ENCODE measurements at regions not wholly inside any gene's neighbourhood (a gene's known extent, or its start where the extent isn't known, plus 50 kb on each side); places are given as distances from the start of the nearest gene placed in this dataset.

DNA sequence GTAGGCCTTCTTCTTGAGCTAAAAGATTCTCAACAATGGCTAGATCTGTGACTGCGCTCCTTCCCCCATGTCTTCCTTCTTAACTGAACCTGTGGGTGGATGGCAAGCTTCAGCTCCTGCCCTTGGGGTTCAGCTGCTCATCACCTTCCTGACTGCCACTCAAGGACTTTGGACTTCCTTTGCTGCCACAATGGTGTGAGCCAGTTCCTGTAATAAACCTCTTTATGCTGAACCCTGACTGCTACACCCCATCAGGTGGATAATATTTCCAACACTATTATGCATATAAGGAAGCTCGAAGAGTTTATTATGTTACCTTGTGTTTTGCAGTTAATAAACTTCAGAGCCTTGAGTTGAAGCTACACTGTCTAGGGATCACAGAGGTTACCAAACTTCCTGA, 208.9 kb upstream of the SLC10A2 start:
- no peak for DNase-seq (ENCODE audit: low read depth in 2 of 2)
- TF ChIP-seq, protein P1, sequence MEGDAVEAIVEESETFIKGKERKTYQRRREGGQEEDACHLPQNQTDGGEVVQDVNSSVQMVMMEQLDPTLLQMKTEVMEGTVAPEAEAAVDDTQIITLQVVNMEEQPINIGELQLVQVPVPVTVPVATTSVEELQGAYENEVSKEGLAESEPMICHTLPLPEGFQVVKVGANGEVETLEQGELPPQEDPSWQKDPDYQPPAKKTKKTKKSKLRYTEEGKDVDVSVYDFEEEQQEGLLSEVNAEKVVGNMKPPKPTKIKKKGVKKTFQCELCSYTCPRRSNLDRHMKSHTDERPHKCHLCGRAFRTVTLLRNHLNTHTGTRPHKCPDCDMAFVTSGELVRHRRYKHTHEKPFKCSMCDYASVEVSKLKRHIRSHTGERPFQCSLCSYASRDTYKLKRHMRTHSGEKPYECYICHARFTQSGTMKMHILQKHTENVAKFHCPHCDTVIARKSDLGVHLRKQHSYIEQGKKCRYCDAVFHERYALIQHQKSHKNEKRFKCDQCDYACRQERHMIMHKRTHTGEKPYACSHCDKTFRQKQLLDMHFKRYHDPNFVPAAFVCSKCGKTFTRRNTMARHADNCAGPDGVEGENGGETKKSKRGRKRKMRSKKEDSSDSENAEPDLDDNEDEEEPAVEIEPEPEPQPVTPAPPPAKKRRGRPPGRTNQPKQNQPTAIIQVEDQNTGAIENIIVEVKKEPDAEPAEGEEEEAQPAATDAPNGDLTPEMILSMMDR (IDR thresholded peaks at IDR 0.05; ENCODE audit: low read depth, low read length): no peak
- no peak overlapping the region for H3K4me3 ChIP-seq (replicated peaks in 1 of 2; ENCODE audit: low read depth in 2 of 2, low read length in 2 of 2)

DNA sequence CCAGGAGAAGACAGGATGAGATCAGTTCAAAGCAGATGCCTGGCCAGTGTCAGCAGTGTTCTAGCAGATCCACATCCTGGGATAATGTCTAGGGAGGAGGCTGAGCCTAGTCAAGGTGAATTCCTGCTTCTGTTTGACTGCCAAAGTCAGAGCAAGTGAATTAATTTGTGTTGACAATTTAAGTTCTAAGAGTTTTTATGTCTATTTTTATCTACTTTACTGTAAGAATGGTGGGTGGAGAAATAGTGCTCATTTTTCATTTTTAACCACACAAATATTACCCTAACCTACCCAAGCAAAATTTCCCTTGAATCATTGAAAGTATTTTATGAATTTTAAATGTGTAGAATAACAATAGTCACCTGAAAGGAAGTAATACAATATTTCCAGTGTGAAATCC, 207.6 kb upstream of the SLC10A2 start:
- DNase-seq (ENCODE audit: low read depth in 2 of 2): no peak
- TF ChIP-seq, protein P1 (IDR thresholded peaks at IDR 0.05; ENCODE audit: low read depth, low read length): no peak
- no peak overlapping the region for H3K4me3 ChIP-seq (replicated peaks in 1 of 2; ENCODE audit: low read depth in 2 of 2, low read length in 2 of 2)

DNA sequence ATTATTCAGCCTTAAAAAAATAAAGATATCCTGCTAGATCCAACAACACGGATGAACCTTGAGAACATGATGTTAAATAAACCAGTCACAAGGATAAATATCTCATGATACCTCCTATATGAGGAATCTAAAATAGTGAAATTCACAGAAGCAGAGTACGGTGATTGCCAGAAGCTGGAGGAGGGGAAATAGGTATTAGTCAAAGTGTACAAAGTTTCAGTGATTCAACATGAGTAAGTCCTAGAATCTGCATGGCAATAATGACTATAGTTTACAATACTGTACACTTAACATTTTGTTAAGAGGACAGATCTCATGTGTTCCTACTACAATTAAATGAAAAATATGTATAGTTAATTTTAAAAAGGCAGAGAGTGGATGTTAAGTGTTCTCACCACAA, 206.6 kb upstream of the SLC10A2 start:
- peak in 1 of 2 donors; percentile 59 for DNase-seq (ENCODE audit: low read depth in 2 of 2)
- no peak overlapping the region for H3K4me3 ChIP-seq (replicated peaks in 1 of 2; ENCODE audit: low read depth in 2 of 2, low read length in 2 of 2)
- TF ChIP-seq, protein P1 (IDR thresholded peaks at IDR 0.05; ENCODE audit: low read depth, low read length): no peak

DNA sequence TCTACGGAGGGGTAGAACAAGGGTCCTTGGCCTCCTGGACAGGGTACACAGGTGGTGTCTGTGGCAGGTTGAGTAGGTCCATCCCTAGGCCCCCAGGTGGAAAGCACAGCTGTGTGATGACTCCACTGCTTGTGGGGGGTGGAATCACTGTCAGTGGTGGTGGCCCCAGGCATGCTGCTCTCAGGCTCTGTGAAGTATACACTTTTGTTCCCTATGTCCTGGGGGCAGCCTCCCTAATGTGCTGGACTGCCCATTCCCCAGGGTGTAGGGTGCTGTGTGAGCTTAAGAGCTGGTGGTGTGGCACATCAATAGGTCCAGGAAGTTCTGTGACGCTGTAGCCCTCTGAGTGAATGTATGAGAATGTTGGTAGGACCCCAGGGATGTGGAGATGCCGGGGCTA, 197.2 kb upstream of the SLC10A2 start:
- TF ChIP-seq, protein P1 (IDR thresholded peaks at IDR 0.05; ENCODE audit: low read depth, low read length): no peak
- DNase-seq (ENCODE audit: low read depth in 2 of 2): no peak

DNA sequence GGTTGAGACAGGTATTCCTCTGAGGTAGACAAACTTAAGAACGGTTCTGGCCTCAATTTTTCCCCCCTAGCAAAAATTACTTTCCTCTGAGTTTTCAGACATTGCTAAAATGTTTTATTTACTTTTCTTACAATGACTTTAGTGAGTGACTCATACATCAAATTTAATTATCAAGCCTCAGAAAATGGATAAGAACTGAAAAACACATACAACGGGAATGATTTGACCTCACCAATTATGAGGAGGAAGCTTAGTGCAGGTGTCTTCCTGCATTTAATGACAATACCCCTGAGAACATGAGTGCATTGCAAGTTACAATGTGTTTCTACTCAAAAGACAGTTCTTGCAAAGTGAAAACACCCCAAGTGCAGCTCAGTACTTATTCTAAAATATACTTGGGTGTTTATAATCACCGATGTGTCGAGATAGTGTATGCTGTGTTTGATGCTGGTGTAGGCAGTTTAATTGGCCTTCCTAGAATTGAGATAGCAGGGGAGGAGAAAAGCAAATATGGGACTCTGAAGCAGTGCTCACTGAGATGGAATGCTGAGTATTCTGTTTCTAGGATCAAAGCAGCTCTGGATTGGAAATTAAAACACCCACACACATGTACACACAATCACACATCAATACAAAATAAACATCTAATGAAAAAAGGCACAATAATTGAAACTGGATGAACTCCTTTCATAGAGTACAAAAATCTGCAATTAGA, 189.5 kb upstream of the SLC10A2 start:
- H3K4me3 ChIP-seq (replicated peaks in 1 of 2; ENCODE audit: low read depth in 2 of 2, low read length in 2 of 2): no peak overlapping the region
- DNase-seq (ENCODE audit: low read depth in 2 of 2): no peak
- TF ChIP-seq, protein P1 (IDR thresholded peaks at IDR 0.05; ENCODE audit: low read depth, low read length): no peak

More for the DNA sequence above, 197.2 kb upstream of the SLC10A2 start:
- no peak overlapping the region for H3K4me3 ChIP-seq (replicated peaks in 1 of 2; ENCODE audit: low read depth in 2 of 2, low read length in 2 of 2)

DNA sequence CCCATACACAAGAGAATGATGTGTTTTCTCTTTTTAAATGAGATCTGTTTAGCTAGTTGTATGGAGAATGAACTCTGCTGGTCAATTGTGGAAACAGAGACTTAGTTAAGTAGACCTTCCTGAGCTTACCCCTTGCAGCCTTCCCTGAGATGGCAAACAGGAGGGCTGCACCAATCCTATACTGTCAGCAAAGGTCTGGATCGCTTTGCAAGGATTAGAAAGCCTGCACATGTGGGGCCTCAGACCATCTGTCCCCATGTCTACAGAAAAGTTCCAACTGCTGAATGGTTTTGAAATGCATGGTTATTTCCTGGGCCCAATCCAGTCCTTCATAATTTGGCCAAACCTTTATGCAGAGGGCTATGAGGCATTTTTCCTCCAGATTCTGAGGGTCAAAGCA, 183.9 kb upstream of the SLC10A2 start:
- TF ChIP-seq, protein P1 (IDR thresholded peaks at IDR 0.05; ENCODE audit: low read depth, low read length): no peak
- DNase-seq (ENCODE audit: low read depth in 2 of 2): no peak
- H3K4me3 ChIP-seq (replicated peaks in 1 of 2; ENCODE audit: low read depth in 2 of 2, low read length in 2 of 2): no peak overlapping the region
